ENCODE measurements at regions not wholly inside any gene's neighbourhood (a gene's known extent, or its start where the extent isn't known, plus 50 kb on each side); places are given as distances from the start of the nearest gene placed in this dataset.

DNA sequence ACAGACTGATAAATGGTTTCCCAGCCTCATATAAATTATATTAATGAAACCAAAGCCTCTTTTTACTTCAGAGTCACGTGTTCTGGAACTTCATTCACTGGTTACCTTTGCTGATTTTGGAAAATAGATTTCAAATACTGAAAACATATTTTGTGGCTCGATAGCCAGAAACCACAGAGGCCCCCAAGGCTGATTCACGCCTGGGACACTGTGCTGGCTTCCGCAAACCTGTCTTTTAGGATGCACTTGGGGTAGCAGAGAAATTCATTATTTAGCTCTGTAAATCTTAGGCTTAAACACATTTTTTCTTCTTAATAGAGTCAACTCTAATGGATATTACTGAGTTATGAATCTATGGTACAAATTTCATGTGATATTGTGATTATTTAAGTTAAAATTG, 90.7 kb upstream of the TMEM18 start:
- Histone ChIP-seq H3K4me1 (ENCODE audit: control insufficient read depth, insufficient read depth, low read length) (no peaks in the 10 kb centered on the region), H3K9ac (ENCODE audit: extremely low read depth, low read length, poor library complexity, severe bottlenecking) (no peak overlapping the region), H3K36me3 (ENCODE audit: control insufficient read depth, insufficient read depth, low read length) (no peaks in the 10 kb centered on the region), H3K27ac (ENCODE audit: low read depth, low read length) (no peak overlapping the region), H3K4me3 (ENCODE audit: low read length) (no peak overlapping the region), H3K27me3 (ENCODE audit: control insufficient read depth, insufficient read depth, low read length, poor library complexity, severe bottlenecking) (no peaks in the 10 kb centered on the region), H3K9me3 (ENCODE audit: control insufficient read depth, low read length) (no peaks in the 10 kb centered on the region)
- H3K9me3 Mint-ChIP-seq = no peaks in the 10 kb centered on the region
- TF ChIP-seq, protein P1, sequence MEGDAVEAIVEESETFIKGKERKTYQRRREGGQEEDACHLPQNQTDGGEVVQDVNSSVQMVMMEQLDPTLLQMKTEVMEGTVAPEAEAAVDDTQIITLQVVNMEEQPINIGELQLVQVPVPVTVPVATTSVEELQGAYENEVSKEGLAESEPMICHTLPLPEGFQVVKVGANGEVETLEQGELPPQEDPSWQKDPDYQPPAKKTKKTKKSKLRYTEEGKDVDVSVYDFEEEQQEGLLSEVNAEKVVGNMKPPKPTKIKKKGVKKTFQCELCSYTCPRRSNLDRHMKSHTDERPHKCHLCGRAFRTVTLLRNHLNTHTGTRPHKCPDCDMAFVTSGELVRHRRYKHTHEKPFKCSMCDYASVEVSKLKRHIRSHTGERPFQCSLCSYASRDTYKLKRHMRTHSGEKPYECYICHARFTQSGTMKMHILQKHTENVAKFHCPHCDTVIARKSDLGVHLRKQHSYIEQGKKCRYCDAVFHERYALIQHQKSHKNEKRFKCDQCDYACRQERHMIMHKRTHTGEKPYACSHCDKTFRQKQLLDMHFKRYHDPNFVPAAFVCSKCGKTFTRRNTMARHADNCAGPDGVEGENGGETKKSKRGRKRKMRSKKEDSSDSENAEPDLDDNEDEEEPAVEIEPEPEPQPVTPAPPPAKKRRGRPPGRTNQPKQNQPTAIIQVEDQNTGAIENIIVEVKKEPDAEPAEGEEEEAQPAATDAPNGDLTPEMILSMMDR (conservative IDR thresholded peaks at IDR 0.05) = no peak
- WGBS, 2 experiments (ENCODE audit: insufficient coverage in 1 of 2, insufficient read length in 1 of 2) = 85 to 94% methylated on average over 3 to 4 of the region's 4 CpGs
- H3K27ac Mint-ChIP-seq = no peak overlapping the region
- H3K4me3 Mint-ChIP-seq = no peak overlapping the region
- DNase-seq = no peak
- peaks cover 2% of the 10 kb centered on the region for H3K27me3 Mint-ChIP-seq (ENCODE audit: insufficient read depth)
- no peaks in the 10 kb centered on the region for H3K4me1 Mint-ChIP-seq
- H3K36me3 Mint-ChIP-seq (ENCODE audit: low read depth) = no peaks in the 10 kb centered on the region

DNA sequence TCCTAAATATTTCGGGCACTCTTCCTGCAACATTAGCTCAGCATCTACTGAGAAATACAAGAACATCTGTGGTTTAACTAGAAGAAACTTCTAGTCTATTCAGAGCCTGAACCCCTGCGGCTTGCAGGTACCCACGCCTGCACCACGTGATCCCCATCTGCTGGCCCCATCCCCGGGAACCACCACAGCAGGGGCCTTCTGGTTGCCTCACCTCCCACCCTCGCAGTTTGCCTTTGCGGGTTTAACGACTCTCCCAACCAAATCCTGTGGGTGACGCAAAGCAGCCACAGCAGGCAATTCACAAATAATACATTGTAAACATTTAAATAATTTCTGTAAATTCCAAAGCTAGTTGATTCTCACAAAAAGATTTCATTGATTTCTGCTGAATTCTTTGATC, 90.2 kb upstream of the TMEM18 start:
- DNase-seq = no peak
- no peaks in the 10 kb centered on the region for H3K27me3 ChIP-seq (ENCODE audit: control insufficient read depth, insufficient read depth, low read length, poor library complexity, severe bottlenecking)
- H3K9ac ChIP-seq (ENCODE audit: extremely low read depth, low read length, poor library complexity, severe bottlenecking) = no peak overlapping the region
- Mint-ChIP-seq H3K4me1 (no peaks in the 10 kb centered on the region), H3K36me3 (ENCODE audit: low read depth) (no peaks in the 10 kb centered on the region), H3K9me3 (no peaks in the 10 kb centered on the region), H3K27ac (no peak overlapping the region), H3K4me3 (no peak overlapping the region), H3K27me3 (ENCODE audit: insufficient read depth) (peaks cover 2% of the 10 kb centered on the region)
- no peaks in the 10 kb centered on the region for H3K36me3 ChIP-seq (ENCODE audit: control insufficient read depth, insufficient read depth, low read length)
- TF ChIP-seq, protein P1 (conservative IDR thresholded peaks at IDR 0.05) = no peak
- no peak overlapping the region for H3K27ac ChIP-seq (ENCODE audit: low read depth, low read length)
- no peaks in the 10 kb centered on the region for H3K4me1 ChIP-seq (ENCODE audit: control insufficient read depth, insufficient read depth, low read length)
- H3K4me3 ChIP-seq (ENCODE audit: low read length) = no peak overlapping the region
- H3K9me3 ChIP-seq (ENCODE audit: control insufficient read depth, low read length) = no peaks in the 10 kb centered on the region
- 80 to 86% methylated on average over 4 to 9 of the region's 9 CpGs for WGBS, 2 experiments (ENCODE audit: insufficient coverage in 1 of 2, insufficient read length in 1 of 2)

DNA sequence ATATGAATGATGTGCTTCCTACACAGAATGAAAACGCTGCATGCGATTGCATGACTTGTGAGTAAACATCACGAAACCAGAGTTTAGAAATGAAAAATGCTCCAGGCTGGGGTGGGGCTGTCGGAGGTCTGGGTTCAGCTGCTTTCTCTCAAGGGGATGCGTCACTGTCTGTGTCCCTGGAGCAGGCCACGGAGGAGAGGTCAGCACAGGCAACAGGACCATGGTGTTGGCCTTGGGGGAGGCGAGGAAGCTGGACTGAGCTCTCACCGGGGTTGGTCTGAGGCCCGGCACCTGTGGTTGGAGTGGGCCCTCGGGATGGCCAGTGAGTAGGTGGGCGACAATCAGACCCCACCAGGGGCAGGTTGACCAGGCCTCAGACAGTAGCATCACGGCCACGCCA, 89.0 kb upstream of the TMEM18 start:
- Histone ChIP-seq H3K9ac (ENCODE audit: extremely low read depth, low read length, poor library complexity, severe bottlenecking) (no peak overlapping the region), H3K4me1 (ENCODE audit: control insufficient read depth, insufficient read depth, low read length) (no peaks in the 10 kb centered on the region), H3K36me3 (ENCODE audit: control insufficient read depth, insufficient read depth, low read length) (no peaks in the 10 kb centered on the region), H3K27ac (ENCODE audit: low read depth, low read length) (no peak overlapping the region), H3K9me3 (ENCODE audit: control insufficient read depth, low read length) (no peaks in the 10 kb centered on the region), H3K4me3 (ENCODE audit: low read length) (no peak overlapping the region), H3K27me3 (ENCODE audit: control insufficient read depth, insufficient read depth, low read length, poor library complexity, severe bottlenecking) (no peaks in the 10 kb centered on the region)
- TF ChIP-seq, protein P1 (conservative IDR thresholded peaks at IDR 0.05) = no peak
- H3K4me3 Mint-ChIP-seq = no peak overlapping the region
- H3K9me3 Mint-ChIP-seq = no peaks in the 10 kb centered on the region
- peaks cover 2% of the 10 kb centered on the region for H3K27me3 Mint-ChIP-seq (ENCODE audit: insufficient read depth)
- 83 to 84% methylated on average over 9 to 13 of the region's 13 CpGs for WGBS, 2 experiments (ENCODE audit: insufficient coverage in 1 of 2, insufficient read length in 1 of 2)
- no peaks in the 10 kb centered on the region for H3K4me1 Mint-ChIP-seq
- no peak overlapping the region for H3K27ac Mint-ChIP-seq
- no peaks in the 10 kb centered on the region for H3K36me3 Mint-ChIP-seq (ENCODE audit: low read depth)
- no peak for DNase-seq

All from endodermal cell (in vitro differentiated cells).